ENCODE measurements at regions not wholly inside any gene's neighbourhood (a gene's known extent, or its start where the extent isn't known, plus 50 kb on each side); places are given as distances from the start of the nearest gene placed in this dataset.

DNA sequence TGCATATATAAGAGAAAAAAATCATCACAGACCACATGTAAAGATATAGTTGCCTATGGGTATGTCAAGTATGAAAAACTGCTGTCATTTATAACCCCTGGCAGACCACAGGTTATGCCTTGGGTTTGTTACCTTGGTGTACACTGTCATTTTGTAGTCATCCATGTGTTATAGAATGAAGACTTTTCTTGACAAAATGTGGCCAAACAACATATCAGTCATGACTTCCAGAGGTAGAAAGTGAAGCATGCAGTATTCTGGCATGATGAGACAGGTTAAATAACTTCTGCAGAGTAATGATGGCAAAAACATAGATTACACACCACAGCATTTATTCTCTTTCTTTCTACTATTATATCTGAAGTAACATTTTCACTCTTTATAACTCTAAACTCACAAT is 74.9 kb upstream of the NEUROD1 start:
- DNase-seq (ENCODE audit: low spot score): no peak
- TF ChIP-seq, protein P1, sequence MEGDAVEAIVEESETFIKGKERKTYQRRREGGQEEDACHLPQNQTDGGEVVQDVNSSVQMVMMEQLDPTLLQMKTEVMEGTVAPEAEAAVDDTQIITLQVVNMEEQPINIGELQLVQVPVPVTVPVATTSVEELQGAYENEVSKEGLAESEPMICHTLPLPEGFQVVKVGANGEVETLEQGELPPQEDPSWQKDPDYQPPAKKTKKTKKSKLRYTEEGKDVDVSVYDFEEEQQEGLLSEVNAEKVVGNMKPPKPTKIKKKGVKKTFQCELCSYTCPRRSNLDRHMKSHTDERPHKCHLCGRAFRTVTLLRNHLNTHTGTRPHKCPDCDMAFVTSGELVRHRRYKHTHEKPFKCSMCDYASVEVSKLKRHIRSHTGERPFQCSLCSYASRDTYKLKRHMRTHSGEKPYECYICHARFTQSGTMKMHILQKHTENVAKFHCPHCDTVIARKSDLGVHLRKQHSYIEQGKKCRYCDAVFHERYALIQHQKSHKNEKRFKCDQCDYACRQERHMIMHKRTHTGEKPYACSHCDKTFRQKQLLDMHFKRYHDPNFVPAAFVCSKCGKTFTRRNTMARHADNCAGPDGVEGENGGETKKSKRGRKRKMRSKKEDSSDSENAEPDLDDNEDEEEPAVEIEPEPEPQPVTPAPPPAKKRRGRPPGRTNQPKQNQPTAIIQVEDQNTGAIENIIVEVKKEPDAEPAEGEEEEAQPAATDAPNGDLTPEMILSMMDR (IDR thresholded peaks at IDR 0.05; ENCODE audit: extremely low read depth, missing control alignments): no peak

DNA sequence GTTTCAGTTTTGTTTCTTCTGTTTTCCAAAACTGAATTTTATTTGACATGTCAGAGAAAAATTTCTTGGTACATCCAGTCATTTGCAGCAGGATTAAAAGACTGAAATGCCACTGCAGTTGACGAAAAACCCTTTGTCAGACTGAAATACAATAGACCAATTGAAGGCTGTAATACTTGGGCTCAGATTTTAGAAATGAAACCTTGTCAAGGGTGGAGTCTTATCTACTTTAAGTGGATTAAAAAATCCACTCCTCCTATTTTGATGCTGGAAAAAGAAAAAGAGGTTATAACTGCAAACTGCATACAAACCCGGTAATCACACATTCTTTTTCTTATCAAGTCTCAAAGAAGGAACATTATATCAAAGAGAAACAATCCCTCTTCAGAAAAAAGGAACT is 80.2 kb upstream of the NEUROD1 start:
- DNase-seq (ENCODE audit: low spot score): no peak
- TF ChIP-seq, protein P1 (IDR thresholded peaks at IDR 0.05; ENCODE audit: extremely low read depth, missing control alignments): no peak

DNA sequence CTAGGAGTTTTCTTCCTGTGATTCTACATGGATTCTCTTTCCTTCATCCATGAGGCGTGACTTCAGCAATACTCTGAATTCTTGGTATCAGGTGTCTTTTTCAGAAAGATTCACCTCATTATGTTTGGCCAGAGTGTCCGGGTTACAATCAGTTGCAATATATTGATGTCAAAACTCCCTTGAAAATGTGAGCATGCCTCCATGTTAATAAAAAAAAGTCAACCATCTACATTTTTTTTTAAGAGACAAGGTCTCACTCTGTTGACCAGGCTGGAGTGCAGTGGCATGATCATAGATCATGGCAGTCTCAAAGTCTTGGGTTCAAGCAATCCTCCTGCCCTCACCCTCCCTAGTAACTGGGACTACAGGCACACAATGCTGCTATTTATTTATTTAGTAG is 80.9 kb upstream of the NEUROD1 start:
- DNase-seq (ENCODE audit: low spot score): no peak
- TF ChIP-seq, protein P1 (IDR thresholded peaks at IDR 0.05; ENCODE audit: extremely low read depth, missing control alignments): no peak

DNA sequence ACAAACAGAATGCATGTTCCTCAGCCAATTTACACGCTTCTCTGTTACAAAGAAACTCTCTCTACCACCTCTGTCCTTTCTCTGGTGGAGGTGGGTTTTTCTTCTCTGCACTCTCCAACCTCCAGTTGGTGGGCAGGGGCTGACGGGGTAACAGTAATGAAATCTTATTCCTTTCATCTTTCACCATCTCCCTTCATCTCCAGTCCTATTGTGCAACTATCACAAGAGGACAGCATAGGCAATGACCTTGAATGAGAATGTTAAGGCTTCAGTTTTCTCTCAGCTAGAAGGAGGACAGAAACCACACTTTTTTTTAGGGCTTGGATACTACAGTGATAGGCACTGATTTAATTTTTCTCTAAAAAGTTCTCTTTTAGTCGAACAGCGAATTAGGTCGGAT is 81.7 kb upstream of the NEUROD1 start:
- DNase-seq (ENCODE audit: low spot score): no peak
- TF ChIP-seq, protein P1 (IDR thresholded peaks at IDR 0.05; ENCODE audit: extremely low read depth, missing control alignments): no peak

DNA sequence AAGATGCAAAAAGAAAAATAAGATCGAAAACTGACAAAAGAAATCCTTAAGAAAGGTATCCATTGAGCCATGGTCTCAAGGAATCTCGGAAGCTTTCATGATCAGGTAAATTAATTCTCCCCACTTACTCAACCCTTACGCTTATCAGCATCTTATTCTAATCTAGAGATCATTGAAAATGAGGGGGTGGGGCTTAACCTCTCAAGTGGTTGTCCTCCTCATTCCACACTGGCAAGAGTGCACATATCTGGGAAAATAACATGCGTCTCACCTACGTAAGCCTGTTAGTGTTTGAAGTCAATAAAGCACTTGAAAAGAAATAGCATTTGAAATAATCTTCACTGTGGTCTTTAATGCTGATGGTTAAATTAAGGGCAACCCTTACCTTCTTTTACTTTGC is 82.5 kb upstream of the NEUROD1 start:
- no peak for DNase-seq (ENCODE audit: low spot score)
- TF ChIP-seq, protein P1 (IDR thresholded peaks at IDR 0.05; ENCODE audit: extremely low read depth, missing control alignments): no peak

DNA sequence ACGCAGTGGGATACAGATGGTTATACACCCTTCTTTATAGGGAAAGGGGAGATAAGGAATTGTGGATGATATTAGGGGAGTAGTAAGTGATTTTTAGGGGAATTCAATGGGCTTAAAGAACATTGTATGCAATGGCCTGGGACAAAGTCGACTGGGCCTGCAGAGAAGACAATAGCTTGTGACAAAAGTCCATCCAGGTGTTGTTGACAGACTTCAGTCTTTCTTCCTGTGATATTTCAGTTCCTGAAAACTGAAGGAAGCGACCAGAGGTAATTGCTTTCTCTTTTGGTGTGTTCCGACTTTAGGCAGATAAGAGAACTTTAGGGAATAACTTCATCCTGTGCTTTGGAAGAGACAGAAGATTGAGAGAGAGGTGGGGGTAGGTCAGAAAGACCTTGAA is 83.1 kb upstream of the NEUROD1 start:
- DNase-seq (ENCODE audit: low spot score): no peak
- TF ChIP-seq, protein P1 (IDR thresholded peaks at IDR 0.05; ENCODE audit: extremely low read depth, missing control alignments): no peak

DNA sequence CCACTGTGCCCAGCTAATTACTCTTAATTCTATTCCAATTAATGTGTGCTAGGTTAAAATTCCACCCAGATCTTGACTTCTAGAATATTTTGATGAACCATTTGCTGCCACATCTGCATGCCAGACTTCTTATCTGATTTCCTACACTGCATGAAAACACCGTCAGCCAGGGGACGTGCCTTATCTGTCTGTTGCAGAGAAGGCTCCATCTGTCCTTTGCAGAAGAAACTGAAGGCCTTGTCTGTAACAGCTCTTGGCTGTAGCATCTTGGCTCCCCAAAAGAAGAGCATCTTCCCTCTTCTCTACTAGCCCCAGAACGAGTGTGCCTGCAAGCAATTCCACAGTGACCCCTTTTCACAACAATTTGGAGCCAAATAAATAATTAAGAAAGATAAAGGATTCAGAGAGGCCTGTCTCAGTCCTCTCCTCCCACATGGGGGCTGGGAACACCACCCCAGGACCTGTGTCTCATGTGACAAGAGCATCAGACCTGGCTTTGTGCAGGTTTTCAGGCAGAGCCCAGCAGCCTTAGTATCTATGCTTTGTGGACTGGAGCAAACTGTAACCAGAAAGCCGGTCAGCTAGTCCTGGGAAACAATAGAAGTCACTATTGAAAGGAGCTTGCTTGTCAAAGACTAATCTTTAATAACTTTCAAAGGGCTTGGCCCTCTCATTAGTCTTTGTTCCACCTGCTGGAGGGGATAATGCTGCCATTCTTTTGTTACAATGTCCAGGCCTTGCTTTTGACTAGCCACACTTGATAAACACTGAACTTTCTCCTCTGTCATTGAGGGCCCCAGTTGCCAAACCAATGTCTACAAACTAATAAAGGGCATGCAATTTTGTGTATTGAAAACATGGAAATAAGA is 84.0 kb upstream of the NEUROD1 start:
- no peak for DNase-seq (ENCODE audit: low spot score)
- TF ChIP-seq, protein P1 (IDR thresholded peaks at IDR 0.05; ENCODE audit: extremely low read depth, missing control alignments): no peak

Measured in GM20000 (cell line).